SK-N-SH (cell line): ENCODE measurements at regions not wholly inside any gene's neighbourhood (a gene's known extent, or its start where the extent isn't known, plus 50 kb on each side); places are given as distances from the start of the nearest gene placed in this dataset.

ENCODE experiments used
- CTCF ChIA-PET: fragments of 300-600, 350-600 bp; formaldehyde crosslinking; extraction: SDS; loops from one replicate; lab custom pipeline; 2021; lab: Yijun Ruan, JAX
- POLR2A ChIA-PET: fragments of 350-600 bp; sonication (Branson Sonifier 250); formaldehyde crosslinking; extraction: SDS; loops from one replicate; lab custom pipeline; 2020; ENCODE audit warnings: antibody characterized with exemption, inconsistent platforms; lab: Yijun Ruan, JAX
- DNase-seq: peaks from one replicate; pipeline ENCODE4 v3.0.0; 2012
- H2AFZ ChIP-seq: fragments of 200-600 bp; sonication (generic); 2 replicates; pipeline ENCODE4 v1.8.1; 2016; ENCODE audit warnings: antibody characterized with exemption, mild to moderate bottlenecking, low read depth
- H3F3A ChIP-seq: fragments of 200-600 bp; sonication (generic); replicated peaks from 2 replicates; pipeline ENCODE3; 2016; ENCODE audit warnings: antibody characterized with exemption, mild to moderate bottlenecking; ENCODE audit not compliant: insufficient read depth
- H3K27ac ChIP-seq, 2 experiments: fragments of 200-500 bp in 1 of 2; fragments of 200-600 bp in 1 of 2; sonication (Bioruptor generic) in 1 of 2; sonication (generic), shearing (Covaris generic) in 1 of 2; 2 replicates each; pipeline versions ENCODE4 v1.5.1 to v1.6.1; 2014 to 2016; ENCODE audit warnings: low read depth in 2 of 2, inconsistent platforms in 1 of 2, low read length in 1 of 2, mild to moderate bottlenecking in 1 of 2, mixed read lengths in 1 of 2
- H3K27me3 ChIP-seq: fragments of 200-600 bp; sonication (generic), shearing (Covaris generic); 2 replicates; pipeline ENCODE4 v1.6.1; 2016; ENCODE audit warnings: mixed run types; ENCODE audit not compliant: insufficient read depth
- H3K36me3 ChIP-seq, 2 experiments: fragments of 200-500 bp in 1 of 2; fragments of 200-600 bp in 1 of 2; sonication (Bioruptor generic) in 1 of 2; sonication (generic) in 1 of 2; replicated peaks in 1 of 2; 2 replicates each; pipeline versions ENCODE3 to v1.5.1; 2014 to 2016; ENCODE audit warnings: low read length in 1 of 2, mild to moderate bottlenecking in 1 of 2; ENCODE audit not compliant: insufficient read depth in 2 of 2, control insufficient read depth in 1 of 2
- H3K4me1 ChIP-seq, 2 experiments: fragments of 200-500 bp in 1 of 2; fragments of 200-600 bp in 1 of 2; sonication (Bioruptor generic) in 1 of 2; sonication (generic), shearing (Covaris generic) in 1 of 2; 2 replicates each; pipeline versions ENCODE4 v1.5.1 to v1.6.1; 2014 to 2016; ENCODE audit warnings: low read depth in 1 of 2, low read length in 1 of 2, mixed run types in 1 of 2; ENCODE audit not compliant: insufficient read depth in 2 of 2, control insufficient read depth in 1 of 2
- H3K4me2 ChIP-seq: fragments of 200-600 bp; sonication (generic), shearing (Covaris generic); 2 replicates; pipeline ENCODE4 v1.6.1; 2017; ENCODE audit warnings: mixed run types
- H3K4me3 ChIP-seq, 2 experiments: fragments of 200-500 bp in 1 of 2; fragments of 200-600 bp in 1 of 2; sonication (Bioruptor generic) in 1 of 2; sonication (generic), shearing (Covaris generic) in 1 of 2; 2 replicates each; pipeline versions ENCODE4 v1.5.1 to v1.8.1; 2014 to 2016; ENCODE audit warnings: low read depth in 2 of 2, inconsistent platforms in 1 of 2, low read length in 1 of 2, mild to moderate bottlenecking in 1 of 2, mixed read lengths in 1 of 2, moderate library complexity in 1 of 2
- H3K79me2 ChIP-seq: fragments of 200-600 bp; sonication (generic); 2 replicates; pipeline ENCODE4 v1.8.1; 2017; ENCODE audit warnings: mild to moderate bottlenecking; ENCODE audit not compliant: insufficient read depth
- H3K9ac ChIP-seq: fragments of 200-600 bp; sonication (generic); 2 replicates; pipeline ENCODE4 v1.6.1; 2017; ENCODE audit warnings: mixed run types
- H3K9me2 ChIP-seq: fragments of 200-600 bp; sonication (generic); 2 replicates; pipeline ENCODE4 v1.6.1; 2017; ENCODE audit warnings: mixed run types
- H3K9me3 ChIP-seq: fragments of 200-600 bp; sonication (generic); 2 replicates; pipeline ENCODE4 v1.6.1; 2017; ENCODE audit warnings: mixed run types, mild to moderate bottlenecking, moderate library complexity
- H4K20me1 ChIP-seq: fragments of 200-600 bp; sonication (generic); 2 replicates; pipeline ENCODE4 v1.6.1; 2017; ENCODE audit warnings: mild to moderate bottlenecking, mixed run types; ENCODE audit not compliant: insufficient read depth
- CTCF ChIP-seq: fragments of 200-600 bp; sonication (generic); IDR thresholded peaks from 2 replicates; pipeline ENCODE4 v1.6.1; 2017; ENCODE audit warnings: antibody characterized with exemption, mild to moderate bottlenecking, moderate library complexity
- ELF1 ChIP-seq: IDR thresholded peaks from 2 replicates; pipeline ENCODE4 v1.4.0; 2012
- EZH2phosphoT487 ChIP-seq: fragments of 200-600 bp; sonication (generic); IDR thresholded peaks from 2 replicates; pipeline ENCODE4 v1.6.1; 2017; ENCODE audit warnings: low read depth, mixed run types, mild to moderate bottlenecking, antibody characterized with exemption, moderate library complexity, borderline replicate concordance
- FOXM1 ChIP-seq: IDR thresholded peaks from 2 replicates; pipeline ENCODE4 v1.4.0; 2012; ENCODE audit warnings: low read depth, mild to moderate bottlenecking
- GABPA ChIP-seq: IDR thresholded peaks from 2 replicates; pipeline ENCODE4 v1.4.0; 2012; ENCODE audit warnings: low read depth, mild to moderate bottlenecking
- GATA2 ChIP-seq: sonication (generic); formaldehyde crosslinking; IDR thresholded peaks from 2 replicates; pipeline ENCODE4 v1.5.0; 2020; ENCODE audit warnings: mild to moderate bottlenecking, missing genetic modification reagents
- MAX ChIP-seq: IDR thresholded peaks from 2 replicates; pipeline ENCODE4 v1.4.0; 2012; ENCODE audit warnings: low read depth
- MEF2A ChIP-seq: IDR thresholded peaks from 2 replicates; pipeline ENCODE4 v1.4.0; 2012; ENCODE audit warnings: low read depth, borderline replicate concordance
- NFIC ChIP-seq: IDR thresholded peaks from 2 replicates; pipeline ENCODE4 v1.4.0; 2012; ENCODE audit warnings: borderline replicate concordance
- NRF1 ChIP-seq: IDR thresholded peaks from 2 replicates; pipeline ENCODE4 v1.6.1; 2012; ENCODE audit warnings: low read depth, mild to moderate bottlenecking, low read length
- PBX3 ChIP-seq: IDR thresholded peaks from 2 replicates; pipeline ENCODE4; 2012
- RAD21 ChIP-seq: IDR thresholded peaks from 2 replicates; pipeline ENCODE4 v1.6.1; 2012; ENCODE audit warnings: mild to moderate bottlenecking, low read length
- RCOR1 ChIP-seq: fragments of 150-350 bp; IDR thresholded peaks from 2 replicates; pipeline ENCODE4 v1.6.1; 2017; ENCODE audit warnings: antibody characterized with exemption, low read length
- RXRA ChIP-seq: IDR thresholded peaks from 2 replicates; pipeline ENCODE4 v1.4.0; 2012; ENCODE audit warnings: low read depth, mild to moderate bottlenecking, borderline replicate concordance
- SMC3 ChIP-seq: IDR thresholded peaks from 2 replicates; pipeline ENCODE4 v1.6.1; 2012; ENCODE audit warnings: low read depth, low read length, improper control_type of control experiment
- TAF1 ChIP-seq: IDR thresholded peaks from 2 replicates; pipeline ENCODE4 v1.6.1; 2012; ENCODE audit warnings: low read depth, mild to moderate bottlenecking, low read length, moderate library complexity, borderline replicate concordance
- TEAD4 ChIP-seq: IDR thresholded peaks from 2 replicates; pipeline ENCODE4 v1.4.0; 2012; ENCODE audit warnings: mild to moderate bottlenecking, borderline replicate concordance; ENCODE audit not compliant: insufficient read depth
- USF2 ChIP-seq: fragments of 150-350 bp; IDR thresholded peaks from 2 replicates; pipeline ENCODE4 v1.6.1; 2017; ENCODE audit warnings: antibody characterized with exemption, low read length, low read depth, borderline replicate concordance
- TF ChIP-seq, protein P1 (sequence below): IDR thresholded peaks from 2 replicates; pipeline ENCODE4 v1.4.0; 2012; ENCODE audit warnings: low read depth, borderline replicate concordance
- TF ChIP-seq, protein P2 (sequence below): fragments of 150-350 bp; IDR thresholded peaks from 2 replicates; pipeline ENCODE4 v1.6.1; 2016; ENCODE audit warnings: mild to moderate bottlenecking, low read depth, low read length

DNA sequence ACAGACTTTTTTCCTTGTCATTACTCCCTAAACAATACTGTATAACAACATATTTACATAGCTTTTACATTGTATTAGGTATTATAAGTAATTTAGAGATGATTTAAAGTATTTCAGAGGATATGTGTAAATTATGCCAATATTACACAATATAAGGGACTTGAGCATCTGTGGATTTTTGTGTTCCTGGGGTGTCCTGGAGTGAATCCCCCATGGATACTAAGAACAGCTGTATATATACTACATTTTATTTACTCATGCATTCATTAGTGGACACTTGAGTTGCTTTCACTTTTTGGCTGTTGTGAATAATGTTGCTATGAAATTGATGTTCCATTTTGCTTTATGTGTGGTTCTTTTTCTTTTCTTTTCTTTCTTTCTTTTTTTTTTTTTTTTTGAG lies 348.8 kb downstream of the SH3GL2 start:
- no peaks in the 10 kb centered on the region for H4K20me1 ChIP-seq
- no peaks in the 10 kb centered on the region for H3F3A ChIP-seq
- no peak overlapping the region for H3K27ac ChIP-seq
- no peak overlapping the region for H3K4me2 ChIP-seq
- no peaks in the 10 kb centered on the region for H3K79me2 ChIP-seq
- no peak for DNase-seq
- H3K9ac ChIP-seq = no peak overlapping the region
- H3K27me3 ChIP-seq = peaks cover 19% of the 10 kb centered on the region; the same call in 1 of the 2 replicates
- H3K4me1 ChIP-seq = no peaks in the 10 kb centered on the region
- no peak for TF ChIP-seq MEF2A
- no peak for TF ChIP-seq TEAD4
- TF ChIP-seq SMC3 = no peak
- no peak for TF ChIP-seq NFIC
- TF ChIP-seq TAF1 = no peak
- TF ChIP-seq NRF1 = no peak
- no peak for TF ChIP-seq PBX3
- TF ChIP-seq GATA2 (CRISPR knock-in tag) = no peak
- no peak for TF ChIP-seq FOXM1
- no peak for TF ChIP-seq CTCF
- no peak for TF ChIP-seq RCOR1
- TF ChIP-seq ELF1 = no peak
- no peak for TF ChIP-seq MAX
- no peak for TF ChIP-seq USF2
- no peak for TF ChIP-seq GABPA
- TF ChIP-seq, protein P1, sequence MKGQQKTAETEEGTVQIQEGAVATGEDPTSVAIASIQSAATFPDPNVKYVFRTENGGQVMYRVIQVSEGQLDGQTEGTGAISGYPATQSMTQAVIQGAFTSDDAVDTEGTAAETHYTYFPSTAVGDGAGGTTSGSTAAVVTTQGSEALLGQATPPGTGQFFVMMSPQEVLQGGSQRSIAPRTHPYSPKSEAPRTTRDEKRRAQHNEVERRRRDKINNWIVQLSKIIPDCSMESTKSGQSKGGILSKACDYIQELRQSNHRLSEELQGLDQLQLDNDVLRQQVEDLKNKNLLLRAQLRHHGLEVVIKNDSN = no peak
- no peak for TF ChIP-seq EZH2phosphoT487
- TF ChIP-seq RXRA = no peak
- no peak for TF ChIP-seq RAD21
- TF ChIP-seq, protein P2, sequence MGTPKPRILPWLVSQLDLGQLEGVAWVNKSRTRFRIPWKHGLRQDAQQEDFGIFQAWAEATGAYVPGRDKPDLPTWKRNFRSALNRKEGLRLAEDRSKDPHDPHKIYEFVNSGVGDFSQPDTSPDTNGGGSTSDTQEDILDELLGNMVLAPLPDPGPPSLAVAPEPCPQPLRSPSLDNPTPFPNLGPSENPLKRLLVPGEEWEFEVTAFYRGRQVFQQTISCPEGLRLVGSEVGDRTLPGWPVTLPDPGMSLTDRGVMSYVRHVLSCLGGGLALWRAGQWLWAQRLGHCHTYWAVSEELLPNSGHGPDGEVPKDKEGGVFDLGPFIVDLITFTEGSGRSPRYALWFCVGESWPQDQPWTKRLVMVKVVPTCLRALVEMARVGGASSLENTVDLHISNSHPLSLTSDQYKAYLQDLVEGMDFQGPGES = no peak
- TF ChIP-seq, all 33 proteins: peak for 0
- Histone ChIP-seq H3K9me3 (no peaks in the 10 kb centered on the region), H3K9me2 (no peaks in the 10 kb centered on the region), H3K4me3 (no peak overlapping the region), H2AFZ (no peak overlapping the region), H3K36me3 (no peaks in the 10 kb centered on the region)
- POLR2A ChIA-PET = no interaction called here
- CTCF ChIA-PET = no interaction called here
